ENCODE measurements at regions not wholly inside any gene's neighbourhood (a gene's known extent, or its start where the extent isn't known, plus 50 kb on each side); places are given as distances from the start of the nearest gene placed in this dataset.

GRCh38 chr5:104751969-104752368 lies 1189.4 kb upstream of the NUDT12 start:
- TF ChIP-seq POLR2A (IDR thresholded peaks at IDR 0.05) = no peak
- no peak for TF ChIP-seq CTCF (IDR thresholded peaks at IDR 0.05)
- TF ChIP-seq POLR2AphosphoS5 (IDR thresholded peaks at IDR 0.05) = no peak
- TF ChIP-seq EP300 (IDR thresholded peaks at IDR 0.05) = no peak
